ENCODE measurements at regions not wholly inside any gene's neighbourhood (a gene's known extent, or its start where the extent isn't known, plus 50 kb on each side); places are given as distances from the start of the nearest gene placed in this dataset.
"Not testable (repeated sequence)": the region's sequence is repeated elsewhere in the genome, so short reads cannot be mapped to it uniquely, and the experiment has no call there.

DNA sequence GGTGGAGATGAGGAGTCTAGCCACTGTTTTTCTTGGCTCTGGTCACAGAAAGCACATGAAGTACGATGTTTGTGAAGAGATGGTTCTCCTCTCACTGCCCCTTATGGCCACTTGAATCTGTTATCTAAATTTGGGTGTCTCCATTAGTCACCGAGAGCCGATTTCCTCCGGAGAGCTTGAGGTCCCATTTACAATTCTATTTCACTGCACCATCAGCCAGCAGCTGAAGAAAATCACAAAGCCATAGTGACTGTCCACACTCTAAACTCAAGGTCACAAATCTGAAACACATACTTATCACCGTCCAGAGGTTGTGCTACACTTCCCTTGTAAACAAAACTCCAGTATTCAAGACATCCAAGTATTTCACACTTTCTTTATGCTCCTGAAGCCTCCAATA, 207.2 kb upstream of the FRG1 start:
- DNase-seq, result not testable (repeated sequence)

DNA sequence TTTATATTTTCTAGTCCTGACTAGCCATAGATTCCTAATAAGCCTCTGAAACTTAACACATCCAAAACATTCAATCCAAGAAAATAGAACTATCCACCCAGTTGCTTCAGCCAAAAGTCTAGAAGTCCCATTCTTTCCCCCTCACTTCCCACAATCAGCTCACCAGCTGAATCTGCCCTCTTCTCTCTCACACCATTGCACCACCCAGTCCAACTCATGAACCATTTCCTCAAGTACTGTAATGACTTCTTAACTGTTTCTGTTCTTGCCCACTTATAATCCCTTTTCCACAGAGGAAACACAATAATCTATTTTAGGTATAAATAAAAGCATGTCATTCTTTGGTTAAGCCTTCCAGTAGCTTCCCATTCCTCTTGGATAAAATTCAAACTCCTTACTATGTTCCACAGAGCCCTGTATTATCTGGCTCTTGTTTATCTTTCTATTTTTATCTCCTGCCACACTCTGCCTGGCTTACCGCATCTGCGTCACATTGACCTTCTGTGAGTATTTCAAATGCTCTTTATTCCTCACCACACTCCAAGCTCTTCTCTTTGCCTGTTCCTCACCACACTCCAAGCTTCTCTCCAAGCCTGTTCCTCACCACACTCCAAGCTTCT, 205.9 kb upstream of the FRG1 start:
- DNase-seq, result not testable (repeated sequence)

DNA sequence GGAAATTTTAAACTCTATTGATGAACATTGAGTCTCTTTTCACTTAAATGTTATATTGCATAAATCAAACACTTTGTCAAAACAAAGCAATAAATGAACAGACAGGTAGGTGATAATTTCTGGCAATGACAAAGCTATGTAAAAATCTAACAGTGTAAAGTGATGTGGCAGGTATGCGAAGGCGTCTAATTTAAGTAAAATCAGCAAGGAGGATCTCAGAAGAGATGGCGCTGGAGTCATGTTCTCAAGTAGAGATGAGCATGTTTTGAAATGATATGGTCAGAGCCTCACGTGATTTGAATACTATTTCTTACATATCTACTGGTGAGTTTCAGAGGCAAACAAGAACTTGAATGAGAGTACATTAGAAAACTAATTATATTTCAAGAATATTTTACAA, 204.0 kb upstream of the FRG1 start:
- DNase-seq, result not testable (repeated sequence)

GRCh38 chr4:189740118-189740517, 200.6 kb upstream of the FRG1 start:
- DNase-seq, result not testable (repeated sequence)

DNA sequence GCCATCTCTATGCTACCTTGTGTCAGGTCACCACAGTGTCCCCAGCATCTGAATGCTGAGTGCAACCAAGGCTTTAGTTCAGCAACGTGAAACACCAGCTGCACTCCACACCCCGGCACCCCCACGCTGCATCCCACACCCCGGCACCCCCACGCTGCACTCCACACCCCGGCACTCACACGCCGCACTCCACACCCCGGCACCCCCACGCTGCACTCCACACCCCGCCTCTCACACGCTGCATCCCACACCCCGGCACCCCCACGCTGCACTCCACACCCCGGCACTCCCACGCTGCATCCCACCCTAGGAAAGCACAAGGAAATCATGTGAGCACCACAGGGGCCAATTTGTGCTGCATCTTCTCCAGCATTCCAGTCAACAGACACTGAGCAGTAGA, 199.8 kb upstream of the FRG1 start:
- DNase-seq, result peak in 1 of 56 donors; percentile 5

GRCh38 chr4:189753092-189753491, 187.6 kb upstream of the FRG1 start:
- DNase-seq, result not testable (repeated sequence)

DNA sequence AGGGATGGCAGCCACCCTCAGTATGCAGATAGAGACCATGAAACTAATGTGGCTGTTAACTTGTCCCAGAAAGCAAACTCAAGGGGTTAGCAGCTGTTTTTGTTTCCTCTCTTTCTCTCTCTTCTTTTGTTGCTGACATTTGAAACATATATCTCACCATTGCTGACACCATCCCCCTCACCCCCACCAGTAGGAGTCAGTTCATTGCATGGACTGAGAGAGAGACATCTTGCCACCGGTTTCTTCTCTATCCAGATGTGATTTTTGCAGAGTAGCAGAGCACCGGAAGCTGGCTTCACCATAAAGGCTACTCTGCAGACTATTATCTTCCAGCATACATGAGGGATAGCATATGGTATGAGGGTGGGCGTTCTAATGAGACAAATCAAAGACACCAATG, 177.1 kb upstream of the FRG1 start:
- no peak for DNase-seq

GRCh38 chr4:189765301-189765700, 175.4 kb upstream of the FRG1 start:
- DNase-seq, result no peak

GRCh38 chr4:189765736-189766135, 174.9 kb upstream of the FRG1 start:
- no peak for DNase-seq

DNA sequence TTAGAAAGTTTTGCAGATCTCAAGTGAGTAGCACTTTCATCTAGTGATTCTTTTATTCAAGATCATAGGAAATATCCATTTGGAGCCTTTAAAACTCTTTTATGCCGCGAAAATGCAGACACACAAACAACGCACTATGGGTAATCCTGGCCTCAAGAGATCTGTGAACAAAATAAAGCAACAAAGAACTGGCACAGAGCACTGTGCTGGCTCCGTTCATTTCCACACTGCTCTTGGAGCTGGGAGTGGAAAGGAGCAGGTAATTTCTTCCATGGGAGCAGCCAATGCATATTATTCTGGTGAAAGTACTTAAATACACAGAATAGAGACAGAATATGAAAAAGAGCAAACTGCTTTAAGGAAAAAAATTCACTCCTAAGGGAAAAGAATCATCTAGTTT, 172.7 kb upstream of the FRG1 start:
- DNase-seq, result no peak

DNA sequence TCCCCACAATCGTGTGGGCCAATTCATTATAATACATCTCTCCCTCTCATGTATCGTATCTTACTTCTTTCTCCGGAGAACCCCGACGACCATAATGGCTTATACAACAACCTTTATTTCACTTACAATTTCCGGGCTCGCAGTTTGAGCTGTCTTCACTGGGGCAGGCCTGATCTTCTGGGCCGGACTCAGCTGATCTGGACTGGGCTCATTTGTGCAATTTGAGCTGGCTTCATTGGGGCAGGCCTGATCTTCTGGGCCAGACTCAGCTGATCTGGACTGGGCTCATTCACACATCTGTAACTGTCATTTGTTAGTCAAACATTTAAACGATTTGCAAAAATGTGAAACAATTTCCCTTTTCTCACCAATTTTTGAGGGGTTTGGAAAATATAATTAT, 171.5 kb upstream of the FRG1 start:
- no peak for DNase-seq

DNA sequence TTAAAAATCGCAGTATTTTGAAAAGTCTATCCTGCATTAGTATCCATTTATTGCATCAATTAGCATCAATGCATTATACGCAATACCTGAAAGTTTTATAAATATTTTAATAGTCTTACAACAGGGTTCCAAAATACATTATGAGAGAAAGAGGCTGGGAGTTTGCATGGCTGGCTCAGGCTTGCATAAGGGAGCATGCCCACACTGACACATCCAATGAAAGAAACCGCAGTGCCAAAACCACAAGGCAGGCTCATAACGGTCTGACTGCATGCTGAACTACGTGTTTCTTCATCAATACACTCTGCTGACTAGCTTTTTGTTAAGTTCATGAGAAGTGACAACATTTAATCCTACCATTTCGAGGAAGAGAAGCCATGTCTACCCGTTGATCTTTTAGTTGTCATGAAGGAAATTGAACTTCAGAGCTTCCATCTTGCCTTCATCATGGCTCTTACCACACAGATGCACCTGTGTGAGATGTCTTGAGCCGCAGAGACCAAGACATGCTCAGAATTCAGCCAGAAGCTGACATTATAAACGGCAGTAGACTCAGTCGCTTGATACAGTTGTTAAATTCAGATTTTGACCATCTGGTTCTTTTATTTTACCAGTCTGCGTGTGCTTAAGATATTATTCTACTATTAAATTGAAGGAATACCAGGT, 168.8 kb upstream of the FRG1 start:
- no peak for DNase-seq

- no peak for DNase-seq
These were observed 166.8 kb upstream of the FRG1 start for GRCh38 chr4:189773909-189774308.

DNA sequence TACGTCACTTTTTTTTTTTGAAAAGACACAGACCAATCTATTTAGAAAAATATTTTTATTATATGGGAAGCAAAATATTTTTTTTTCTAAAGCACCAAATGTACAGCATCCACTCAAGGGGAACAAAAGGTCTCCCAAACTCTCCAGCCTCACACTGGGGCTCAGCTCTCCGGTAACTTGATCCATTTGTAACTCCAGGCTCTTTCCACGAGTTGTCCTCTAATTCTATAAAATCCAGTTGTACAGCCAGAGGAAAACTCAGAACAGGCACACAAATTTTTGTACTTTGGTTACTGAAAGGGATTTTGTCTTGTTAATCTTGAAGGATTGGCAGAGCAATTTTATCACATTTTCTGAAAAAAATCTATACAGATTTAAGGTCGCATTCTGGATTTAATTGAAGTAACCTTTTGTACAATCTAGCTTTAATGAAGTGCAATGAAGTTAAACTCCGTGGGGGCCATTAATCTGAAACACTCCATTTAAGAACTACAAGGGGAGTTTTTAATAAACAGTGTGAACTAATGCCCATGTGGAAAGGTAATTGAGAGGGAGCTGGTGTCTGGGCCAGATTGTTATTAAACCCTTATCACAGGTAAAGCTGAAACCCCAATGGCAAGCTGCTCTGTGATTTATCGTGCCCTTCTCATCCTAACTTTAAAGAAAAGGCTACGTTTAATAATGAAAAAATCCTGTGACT, 161.2 kb upstream of the FRG1 start:
- DNase-seq, result no peak

- DNase-seq, result no peak
These were observed 160.3 kb upstream of the FRG1 start for GRCh38 chr4:189780391-189780790.

DNA sequence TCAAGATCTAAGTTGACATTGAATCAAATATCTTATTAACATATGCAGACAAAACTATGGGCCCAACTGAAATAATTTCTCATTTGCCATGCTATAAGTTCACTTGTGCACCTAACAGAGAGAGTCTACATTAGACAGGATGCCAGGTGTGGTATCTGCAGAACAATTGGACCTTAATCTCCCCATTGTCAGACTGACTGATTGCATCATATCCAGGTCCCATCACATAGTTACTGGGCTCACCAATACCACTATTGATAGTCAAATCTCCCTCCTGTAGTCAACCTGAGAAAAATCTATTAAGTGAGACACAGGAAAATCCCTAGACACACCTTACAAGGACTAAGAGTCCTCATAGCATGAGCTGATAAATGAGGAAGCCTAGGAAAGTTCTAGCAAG, 156.0 kb upstream of the FRG1 start:
- DNase-seq, result no peak

- DNase-seq, result no peak
These were observed 155.4 kb upstream of the FRG1 start for GRCh38 chr4:189785257-189785656.

- DNase-seq, result no peak
These were observed 154.2 kb upstream of the FRG1 start for GRCh38 chr4:189786447-189786846.

DNA sequence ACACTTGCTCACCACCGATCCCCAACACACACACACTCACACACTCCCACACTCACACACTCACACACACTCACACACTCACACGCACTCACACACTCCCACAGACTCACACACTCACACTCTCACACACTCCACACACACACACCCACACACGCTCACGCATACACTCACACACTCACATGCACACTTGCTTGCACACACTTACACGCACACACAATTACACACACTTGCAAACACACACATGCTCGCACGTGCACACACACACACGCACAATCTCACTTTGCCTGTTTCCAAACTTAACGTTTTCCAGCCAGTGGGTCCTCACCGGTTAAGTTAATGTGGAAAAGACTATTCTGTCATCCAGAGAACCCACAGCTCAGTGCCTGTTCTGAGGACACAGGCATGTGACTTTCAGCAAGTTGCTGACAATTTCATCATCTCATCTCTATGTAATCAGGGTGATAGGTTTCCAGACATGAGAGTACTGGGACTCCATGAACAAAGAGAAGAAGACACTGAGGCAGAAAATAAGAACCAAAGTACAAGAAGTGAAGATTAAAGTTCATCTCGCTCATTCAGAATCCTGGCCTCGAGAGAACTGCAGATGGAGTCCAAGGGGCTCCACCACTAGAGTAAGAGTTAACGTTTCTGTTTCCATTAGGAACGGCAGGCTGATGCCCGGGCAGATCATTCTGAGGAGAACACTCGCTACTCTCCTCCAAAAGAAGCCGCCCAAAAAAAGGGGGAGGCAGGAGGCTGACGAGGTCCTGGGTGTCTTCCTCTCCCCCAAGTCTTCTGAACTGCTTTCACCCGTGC, 153.2 kb upstream of the FRG1 start:
- DNase-seq, result no peak

GRCh38 chr4:189792924-189793618, 147.6 kb upstream of the FRG1 start:
- DNase-seq, result peak in 54 of 56 donors; percentile 4 to 83 (median 50)

GRCh38 chr4:189800545-189801088, 140.1 kb upstream of the FRG1 start:
- DNase-seq, result no peak
